Spleen (tissue), 11 donors: ENCODE measurements at regions not wholly inside any gene's neighbourhood (a gene's known extent, or its start where the extent isn't known, plus 50 kb on each side); places are given as distances from the start of the nearest gene placed in this dataset.

Experiments used
- DNase-seq: peaks from one replicate; pipeline ENCODE4 v3.0.0-alpha.2; 2020
- H3K27ac ChIP-seq, 8 donors: fragments of 200-600 bp; sonication (generic) in 7 of 8; 1 replicate in 4 of 8; 2 replicates in 4 of 8; pipeline versions ENCODE4 v1.5.0 to v1.8.0; 2016 to 2021; ENCODE audit warnings: inconsistent platforms in 4 of 8, mild to moderate bottlenecking in 4 of 8, moderate library complexity in 1 of 8
- H3K27me3 ChIP-seq, 7 donors: fragments of 200-600 bp; sonication (generic) in 6 of 7; replicated peaks in 1 of 7; 1 replicate in 4 of 7; 2 replicates in 3 of 7; pipeline versions ENCODE4 v1.5.0 to v1.8.0; 2016 to 2021; ENCODE audit warnings: inconsistent platforms in 3 of 7, mild to moderate bottlenecking in 1 of 7
- H3K36me3 ChIP-seq, 6 donors: fragments of 200-600 bp; sonication (generic) in 5 of 6; 1 replicate in 4 of 6; 2 replicates in 2 of 6; pipeline versions ENCODE4 v1.5.0 to v1.8.0; 2016 to 2021; ENCODE audit warnings: inconsistent platforms in 2 of 6
- H3K4me1 ChIP-seq, 6 donors: fragments of 200-600 bp; sonication (generic) in 5 of 6; 1 replicate in 3 of 6; 2 replicates in 3 of 6; pipeline versions ENCODE4 v1.5.0 to v1.8.0; 2016 to 2021; ENCODE audit warnings: inconsistent platforms in 3 of 6
- H3K4me3 ChIP-seq, 8 donors: fragments of 200-600 bp; sonication (generic) in 7 of 8; 1 replicate in 4 of 8; 2 replicates in 4 of 8; pipeline versions ENCODE4 v1.5.0 to v1.8.0; 2016 to 2021; ENCODE audit warnings: inconsistent platforms in 4 of 8, mild to moderate bottlenecking in 4 of 8, moderate library complexity in 2 of 8
- H3K9me3 ChIP-seq, 8 donors: fragments of 200-600 bp; sonication (generic) in 7 of 8; 1 replicate in 4 of 8; 2 replicates in 4 of 8; pipeline versions ENCODE4 v1.5.0 to v1.8.0; 2016 to 2021; ENCODE audit warnings: inconsistent platforms in 4 of 8
- POLR2A ChIP-seq, 3 donors: fragments of 450-650 bp; IDR thresholded peaks; one replicate each; pipeline ENCODE4 v1.5.1; 2017; ENCODE audit warnings: antibody characterized with exemption in 3 of 3, mild to moderate bottlenecking in 1 of 3
- POLR2AphosphoS5 ChIP-seq, 3 donors: sonication (generic); formaldehyde crosslinking; IDR thresholded peaks; one replicate each; pipeline ENCODE4 v1.5.1; 2017; ENCODE audit warnings: antibody characterized with exemption in 3 of 3
- WGBS, 5 donors: extraction: QIAGEN DNeasy Blood & Tissue Kit in 3 of 5; methylation state at CpG; one replicate each; pipeline versions ENCODE4 v1.1.5 to v1.1.7; 2013 to 2018; 5-methylcytosine and 5-hydroxymethylcytosine counted together
- intact Hi-C: fragments of 100-400 bp; cut with DNase I; formaldehyde crosslinking; loops from one replicate; pipeline ENCODE4 v1.15.0; 2023; ENCODE audit warnings: low total_unique reads
- TF ChIP-seq, protein P1 (sequence below), 11 experiments: fragments of 200-600 bp in 7 of 11; fragments of 450-650 bp in 4 of 11; sonication (generic) in 4 of 11; IDR thresholded peaks in 8 of 11; conservative IDR thresholded peaks in 3 of 11; 1 replicate in 7 of 11; 2 replicates in 4 of 11; pipeline versions ENCODE4 v1.4.0 to v1.8.0; 2016 to 2021; ENCODE audit warnings: antibody characterized with exemption in 11 of 11, inconsistent platforms in 4 of 11, mild to moderate bottlenecking in 1 of 11
- donor health status: healthy with polysubstance abuse.
- donor health status: DM: no; HTN: no; CAD: no; lungs with moderate emphysema.
- donor health status: DM: no; HTN: no; CAD: no.
- donor health status: Bipolar disorder and iron deficiency.
- donor health status: healthy.
- donor health status: DM: no; HTN: no; CAD: no.
- donor health status: DM: yes; HTN: yes; CAD: no.

DNA sequence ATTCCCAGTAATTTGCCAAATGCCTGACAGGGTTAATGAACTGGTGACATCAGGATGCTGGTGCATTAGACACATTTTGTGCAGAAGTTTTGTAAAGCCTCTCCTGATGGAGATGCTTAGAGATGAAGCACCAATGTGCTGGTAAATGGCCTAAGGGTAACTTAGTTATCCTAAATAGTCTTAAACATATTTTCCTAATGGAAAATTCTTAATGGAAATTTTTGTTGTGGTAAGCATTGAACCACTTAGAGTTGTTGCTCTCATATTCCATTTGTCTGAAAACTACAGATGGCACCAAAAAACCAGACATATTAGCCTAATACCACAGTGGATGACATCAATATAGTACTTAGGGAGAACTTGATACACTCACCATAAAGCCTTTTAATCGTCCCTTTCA, 154.5 kb upstream of the ANK2 start:
- DNase-seq, result no peak
- intact Hi-C loops, result no loop called here
- Histone ChIP-seq H3K4me3 (no peak overlapping the region), H3K27ac (no peak overlapping the region), H3K36me3 (no peaks in the 10 kb centered on the region), H3K9me3 (no peaks in the 10 kb centered on the region), H3K4me1 (no peaks in the 10 kb centered on the region), H3K27me3 (no peaks in the 10 kb centered on the region)
- TF ChIP-seq POLR2AphosphoS5 (IDR thresholded peaks at IDR 0.05), result no peak
- WGBS, 5 donors, result 70 to 93% (median 85%) methylated on average over 1 of the region's 1 CpG

DNA sequence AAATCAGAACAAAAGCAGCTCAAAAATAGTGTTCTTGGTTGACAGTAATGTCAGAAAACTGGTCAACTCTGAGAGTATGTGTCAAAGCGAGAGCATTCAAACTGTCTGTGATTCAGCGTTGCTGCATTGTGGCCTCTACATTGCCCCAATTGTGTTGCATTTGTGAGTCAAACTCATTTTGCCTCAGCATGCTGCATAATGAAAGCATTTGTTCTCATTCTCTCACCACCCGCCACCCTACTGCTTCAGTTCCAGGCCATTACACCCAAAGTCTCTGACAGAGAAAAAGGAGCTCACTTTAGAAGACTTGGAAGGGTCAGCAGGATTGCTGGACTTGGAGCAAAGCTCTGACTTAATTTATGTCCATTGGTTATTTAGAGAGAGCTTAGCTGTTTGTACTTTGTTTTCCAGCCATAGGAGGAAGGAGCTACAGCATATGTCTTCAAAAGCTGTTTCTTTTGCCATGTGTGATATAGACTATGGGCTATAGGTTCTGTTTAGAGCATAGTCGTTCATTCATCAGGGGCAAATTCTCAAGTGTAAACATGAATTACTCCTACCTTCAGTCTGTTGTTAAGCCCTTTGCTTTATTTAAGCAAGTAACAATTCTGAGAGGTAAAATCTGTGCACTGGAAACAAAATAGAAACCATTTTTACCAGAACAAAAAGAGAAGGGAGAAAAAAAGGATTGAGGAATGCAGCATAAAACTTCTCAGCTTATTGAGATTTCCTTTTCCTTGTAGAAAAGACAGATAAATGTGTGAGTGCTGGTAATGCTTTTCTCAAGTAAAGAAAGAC, 153.4 kb upstream of the ANK2 start:
- Histone ChIP-seq H3K4me1 (no peaks in the 10 kb centered on the region), H3K36me3 (no peaks in the 10 kb centered on the region), H3K9me3 (no peaks in the 10 kb centered on the region), H3K27me3 (no peaks in the 10 kb centered on the region), H3K27ac (no peak overlapping the region), H3K4me3 (no peak overlapping the region)
- DNase-seq, result no peak
- intact Hi-C loops, result no loop called here
- TF ChIP-seq, protein P1, sequence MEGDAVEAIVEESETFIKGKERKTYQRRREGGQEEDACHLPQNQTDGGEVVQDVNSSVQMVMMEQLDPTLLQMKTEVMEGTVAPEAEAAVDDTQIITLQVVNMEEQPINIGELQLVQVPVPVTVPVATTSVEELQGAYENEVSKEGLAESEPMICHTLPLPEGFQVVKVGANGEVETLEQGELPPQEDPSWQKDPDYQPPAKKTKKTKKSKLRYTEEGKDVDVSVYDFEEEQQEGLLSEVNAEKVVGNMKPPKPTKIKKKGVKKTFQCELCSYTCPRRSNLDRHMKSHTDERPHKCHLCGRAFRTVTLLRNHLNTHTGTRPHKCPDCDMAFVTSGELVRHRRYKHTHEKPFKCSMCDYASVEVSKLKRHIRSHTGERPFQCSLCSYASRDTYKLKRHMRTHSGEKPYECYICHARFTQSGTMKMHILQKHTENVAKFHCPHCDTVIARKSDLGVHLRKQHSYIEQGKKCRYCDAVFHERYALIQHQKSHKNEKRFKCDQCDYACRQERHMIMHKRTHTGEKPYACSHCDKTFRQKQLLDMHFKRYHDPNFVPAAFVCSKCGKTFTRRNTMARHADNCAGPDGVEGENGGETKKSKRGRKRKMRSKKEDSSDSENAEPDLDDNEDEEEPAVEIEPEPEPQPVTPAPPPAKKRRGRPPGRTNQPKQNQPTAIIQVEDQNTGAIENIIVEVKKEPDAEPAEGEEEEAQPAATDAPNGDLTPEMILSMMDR (IDR thresholded peaks at IDR 0.05 in 8 of 11, conservative IDR thresholded peaks at IDR 0.05 in 3 of 11), result no peak
- TF ChIP-seq POLR2AphosphoS5 (IDR thresholded peaks at IDR 0.05), result no peak
- TF ChIP-seq POLR2A (IDR thresholded peaks at IDR 0.05), result no peak
- 59 to 81% (median 61%) methylated on average over 4 of the region's 4 CpGs for WGBS, 5 donors

DNA sequence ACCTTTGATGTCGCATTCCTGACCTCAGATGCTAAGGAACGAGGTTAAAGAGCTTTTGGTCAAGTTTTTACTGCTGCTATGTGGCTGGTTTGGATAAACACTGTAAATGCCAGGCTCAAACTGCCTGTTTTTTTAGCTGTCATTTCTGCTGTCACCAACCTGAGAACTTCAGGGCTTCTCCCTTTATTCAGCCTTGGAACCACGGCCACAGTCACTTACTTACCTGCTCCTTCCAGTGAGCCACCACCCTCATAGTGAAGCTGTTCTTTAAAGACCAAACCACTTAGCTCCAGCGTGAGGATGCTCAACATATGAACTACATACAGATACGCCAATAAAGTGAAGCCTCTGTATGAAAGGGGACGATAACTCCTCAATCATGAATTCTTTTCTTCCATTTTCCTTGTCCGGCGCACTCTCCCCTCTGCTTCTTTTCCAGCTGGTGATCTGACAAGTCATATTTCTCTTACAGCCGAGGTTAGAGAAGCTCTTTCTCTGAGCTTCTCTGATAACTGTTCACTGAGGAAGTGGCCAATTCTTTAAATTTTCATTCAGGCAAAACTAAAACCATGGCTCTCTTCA, 152.8 kb upstream of the ANK2 start:
- intact Hi-C loops, result no loop called here
- H3K4me3 ChIP-seq, result no peak overlapping the region
- H3K9me3 ChIP-seq, result no peaks in the 10 kb centered on the region
- DNase-seq, result no peak
- H3K36me3 ChIP-seq, result no peaks in the 10 kb centered on the region
- H3K27me3 ChIP-seq, result no peaks in the 10 kb centered on the region
- no peak overlapping the region for H3K27ac ChIP-seq
- TF ChIP-seq POLR2A (IDR thresholded peaks at IDR 0.05) (no peak), POLR2AphosphoS5 (IDR thresholded peaks at IDR 0.05) (no peak)
- TF ChIP-seq, protein P1 (IDR thresholded peaks at IDR 0.05 in 8 of 11, conservative IDR thresholded peaks at IDR 0.05 in 3 of 11), result no peak
- 58 to 69% (median 62%) methylated on average over 9 of the region's 9 CpGs for WGBS, 5 donors
- no peaks in the 10 kb centered on the region for H3K4me1 ChIP-seq

DNA sequence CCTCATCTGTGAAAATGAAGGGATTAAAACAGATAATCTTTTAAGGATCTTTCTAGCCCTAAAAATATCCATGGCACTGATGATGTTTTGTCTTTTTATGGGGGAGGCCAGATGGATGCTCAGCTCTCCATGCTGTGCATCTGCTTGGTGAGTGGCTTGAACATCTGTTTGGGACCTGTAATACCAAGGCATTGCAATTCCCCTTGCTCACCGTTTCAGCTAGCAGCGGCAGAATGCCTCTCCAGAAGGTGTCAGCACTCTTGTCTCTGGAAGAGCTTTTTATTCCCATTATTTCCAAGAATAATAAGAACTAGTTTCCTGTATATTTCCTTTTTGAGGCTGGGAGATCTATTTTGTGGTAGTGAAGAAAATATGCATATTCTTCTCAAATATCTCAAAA, 151.9 kb upstream of the ANK2 start:
- no peaks in the 10 kb centered on the region for H3K4me1 ChIP-seq
- H3K27me3 ChIP-seq, result no peaks in the 10 kb centered on the region
- intact Hi-C loops, result no loop called here
- TF ChIP-seq POLR2A (IDR thresholded peaks at IDR 0.05) (no peak), POLR2AphosphoS5 (IDR thresholded peaks at IDR 0.05) (no peak)
- TF ChIP-seq, protein P1 (IDR thresholded peaks at IDR 0.05 in 8 of 11, conservative IDR thresholded peaks at IDR 0.05 in 3 of 11), result no peak
- 46 to 69% (median 58%) methylated on average over 2 of the region's 2 CpGs for WGBS, 5 donors
- H3K27ac ChIP-seq, result no peak overlapping the region
- no peak for DNase-seq
- no peak overlapping the region for H3K4me3 ChIP-seq
- no peaks in the 10 kb centered on the region for H3K36me3 ChIP-seq
- no peaks in the 10 kb centered on the region for H3K9me3 ChIP-seq
